GM19372 (cell line): ENCODE measurements at regions not wholly inside any gene's neighbourhood (a gene's known extent, or its start where the extent isn't known, plus 50 kb on each side); places are given as distances from the start of the nearest gene placed in this dataset.

ENCODE experiments used
- ATAC-seq: cut with Tn5 transposase; IDR thresholded peaks from one replicate; pipeline ENCODE4 v1.9.1; 2021; ENCODE audit warnings: mild to moderate bottlenecking, low read depth, moderate library complexity; ENCODE audit not compliant: unreplicated experiment

DNA sequence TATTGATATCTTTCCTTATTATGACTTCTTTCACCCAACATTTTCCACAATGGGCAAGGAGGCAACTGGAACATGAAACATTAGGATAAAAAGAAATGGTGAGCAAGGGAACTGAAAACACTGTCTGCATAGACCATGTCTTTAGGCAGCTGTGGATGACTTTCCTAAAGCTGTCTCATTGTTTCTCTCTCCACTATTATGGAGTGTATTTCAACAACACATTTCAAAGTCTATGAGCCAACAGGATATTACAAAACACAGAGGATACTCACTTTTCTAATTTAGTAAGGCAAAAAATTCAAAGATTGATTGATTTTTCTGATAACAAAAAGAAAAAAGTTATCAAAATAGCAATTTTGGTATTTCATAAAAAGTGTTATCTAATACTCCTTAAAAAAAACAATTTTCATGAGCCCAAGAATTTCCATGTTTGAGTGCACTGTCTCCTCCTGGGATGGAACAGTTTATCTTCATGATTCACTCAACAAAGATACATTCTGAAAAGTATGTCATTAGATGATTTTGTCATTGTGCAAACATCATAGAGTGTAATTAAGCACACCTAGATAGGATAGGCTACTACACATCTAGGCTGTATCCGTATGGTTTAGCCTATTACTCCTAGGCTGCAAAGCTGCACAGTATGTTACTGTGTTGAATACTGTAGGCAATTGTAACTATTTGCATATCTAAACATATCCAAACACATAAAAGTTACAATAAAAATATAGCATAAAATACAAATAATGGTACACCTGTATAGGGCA, 1568.4 kb downstream of the SLITRK5 start:
- no peak for ATAC-seq

DNA sequence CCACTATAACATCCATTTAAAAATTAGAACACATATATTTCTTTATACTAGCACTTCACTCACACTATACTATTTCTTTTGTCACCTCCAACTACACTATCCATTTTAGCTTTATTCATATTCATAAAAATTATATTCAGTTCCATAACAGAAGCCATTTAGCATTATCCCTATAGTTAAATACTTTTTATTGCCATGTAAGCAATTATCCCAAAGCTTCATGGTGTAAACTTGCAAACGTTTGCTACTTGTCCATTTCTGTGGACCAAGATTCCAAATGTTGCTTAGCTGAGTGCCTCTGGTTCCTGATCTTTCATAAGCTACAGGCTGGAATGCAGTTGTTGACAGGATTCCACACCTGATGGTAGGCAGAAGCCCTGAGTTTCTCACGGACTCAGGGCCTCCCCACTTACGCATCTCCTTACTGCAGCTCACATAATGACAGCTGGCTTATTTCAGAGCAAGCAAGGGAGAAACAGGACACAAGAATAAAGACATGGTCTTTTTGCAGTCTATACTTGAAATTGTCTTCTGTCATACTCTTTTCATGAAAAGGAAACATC, 1584.8 kb downstream of the SLITRK5 start:
- no peak for ATAC-seq

- ATAC-seq, result no peak
Measured at GRCh38 chr13:89267734-89268133, 1596.6 kb downstream of the SLITRK5 start.

- ATAC-seq, result no peak
Measured at GRCh38 chr13:89269737-89270136, 1598.6 kb downstream of the SLITRK5 start.

- ATAC-seq, result no peak
Measured at GRCh38 chr13:89270736-89271135, 1599.6 kb downstream of the SLITRK5 start.

GRCh38 chr13:89279374-89279773, 1608.2 kb downstream of the SLITRK5 start:
- no peak for ATAC-seq

GRCh38 chr13:89281331-89281730, 1610.2 kb downstream of the SLITRK5 start:
- no peak for ATAC-seq

DNA sequence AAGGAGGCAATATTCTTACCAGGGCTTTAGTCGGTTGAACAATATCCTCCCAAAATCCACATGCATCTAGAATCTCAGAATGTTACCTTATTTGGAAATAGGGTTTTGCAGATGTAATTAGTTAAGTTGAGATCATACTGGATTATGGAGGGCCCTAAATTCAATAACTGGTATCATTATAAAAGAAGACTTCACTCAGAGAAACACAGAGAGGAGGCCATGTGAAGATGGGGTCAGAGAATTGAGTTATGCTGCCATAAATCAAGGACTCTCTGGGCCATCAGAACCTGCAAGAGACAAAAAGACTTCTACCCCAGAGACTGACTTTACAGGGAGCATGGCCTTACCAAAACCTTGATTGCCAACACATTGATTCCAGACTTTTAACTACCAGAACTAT, 1611.1 kb downstream of the SLITRK5 start:
- ATAC-seq, result no peak

GRCh38 chr13:89287381-89287780, 1616.2 kb downstream of the SLITRK5 start:
- no peak for ATAC-seq

DNA sequence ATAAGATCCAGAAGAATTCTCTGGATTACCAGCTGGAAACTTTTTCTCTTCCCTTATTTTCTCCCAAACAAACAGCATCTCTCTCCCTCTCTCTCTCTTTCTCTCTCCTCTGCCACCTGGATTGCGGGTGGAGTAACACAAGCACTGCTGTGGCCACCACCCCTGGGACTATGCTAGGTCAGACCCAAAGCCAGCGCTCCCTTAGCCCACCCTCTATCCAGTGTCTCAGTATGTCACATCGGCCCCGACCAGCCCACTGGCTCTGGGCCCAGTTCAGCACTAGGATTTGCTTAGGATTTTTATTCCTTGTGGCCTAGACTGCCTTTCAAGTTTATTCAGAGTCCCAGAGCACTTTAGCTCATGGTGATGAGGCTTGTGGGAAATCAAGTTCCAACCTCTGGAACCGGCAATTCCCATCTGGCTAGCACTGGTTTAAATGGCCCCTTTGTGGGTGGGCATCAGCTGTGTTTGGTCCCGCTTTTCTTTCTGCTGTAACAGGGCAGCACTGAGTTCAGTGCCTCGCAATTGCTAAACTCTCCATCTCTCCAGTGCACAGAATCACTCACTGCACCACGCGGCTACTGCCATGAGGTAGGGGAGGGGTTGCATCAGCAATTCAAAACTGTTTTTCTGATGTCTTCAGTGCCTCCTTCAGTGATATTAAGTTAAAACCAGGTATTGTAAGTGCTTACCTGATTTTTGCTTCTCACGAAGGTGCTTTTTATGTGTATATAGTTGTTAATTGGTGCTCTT, 1623.1 kb downstream of the SLITRK5 start:
- ATAC-seq, result no peak

GRCh38 chr13:89307278-89307677, 1636.1 kb downstream of the SLITRK5 start:
- ATAC-seq, result no peak

- no peak for ATAC-seq
Measured at GRCh38 chr13:89310943-89311672, 1639.9 kb downstream of the SLITRK5 start.

DNA sequence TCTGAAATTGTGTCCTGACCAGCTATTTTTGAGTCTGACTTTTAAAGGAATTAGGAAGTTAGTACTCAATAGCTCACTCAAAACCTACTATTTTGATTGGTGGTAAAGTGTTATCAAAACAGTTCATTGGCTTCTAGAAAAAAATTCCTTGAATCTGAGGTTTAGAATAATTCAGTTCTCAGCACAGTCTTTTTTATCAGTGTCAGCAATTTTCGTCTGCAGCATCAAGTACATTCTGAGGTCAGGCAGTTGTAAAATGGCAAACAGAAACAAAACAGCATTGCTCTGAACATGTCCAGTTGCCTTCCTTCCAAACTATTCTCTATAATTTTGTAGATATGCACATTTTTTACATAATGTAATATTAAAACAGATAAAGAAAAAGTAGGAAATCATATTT, 1644.1 kb downstream of the SLITRK5 start:
- no peak for ATAC-seq

- no peak for ATAC-seq
Measured at GRCh38 chr13:89322466-89322865, 1651.3 kb downstream of the SLITRK5 start.

- no peak for ATAC-seq
Measured at GRCh38 chr13:89324582-89324981, 1653.4 kb downstream of the SLITRK5 start.

GRCh38 chr13:89343165-89343564, 1672.0 kb downstream of the SLITRK5 start:
- ATAC-seq, result no peak

GRCh38 chr13:89352384-89352783, 1681.2 kb downstream of the SLITRK5 start:
- ATAC-seq, result no peak

DNA sequence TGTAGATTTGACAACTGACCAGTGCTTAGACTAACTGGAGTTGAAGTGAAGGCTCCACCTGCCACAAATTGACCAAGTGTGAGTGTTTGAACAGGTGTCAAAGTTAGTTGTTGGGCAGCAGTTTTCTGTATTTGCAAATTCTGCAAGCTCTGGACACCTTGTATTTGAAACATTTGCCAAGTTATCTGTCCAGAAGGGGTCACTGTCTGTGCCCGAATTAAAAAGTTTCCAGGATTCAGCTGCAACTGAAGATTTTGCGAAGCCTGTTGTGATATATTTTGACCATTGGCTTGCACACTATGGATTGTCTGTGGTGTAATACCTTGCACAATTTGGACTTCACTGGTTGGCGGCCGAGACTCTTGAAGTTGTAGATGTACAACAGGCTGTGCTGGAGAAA, 1690.7 kb downstream of the SLITRK5 start:
- no peak for ATAC-seq

- no peak for ATAC-seq
Measured at GRCh38 chr13:89363144-89363543, 1692.0 kb downstream of the SLITRK5 start.

- no peak for ATAC-seq
Measured at GRCh38 chr13:89372193-89372592, 1701.0 kb downstream of the SLITRK5 start.

GRCh38 chr13:89375839-89376238, 1704.7 kb downstream of the SLITRK5 start:
- no peak for ATAC-seq
